Stimulated activated CD8-positive, alpha-beta memory T cell treated with anti-CD3 and anti-CD28 coated beads, Interleukin-2, amount 100 ng/mL, for 1 hour (primary cell): ENCODE measurements at regions not wholly inside any gene's neighbourhood (a gene's known extent, or its start where the extent isn't known, plus 50 kb on each side); places are given as distances from the start of the nearest gene placed in this dataset.

Source experiments
- DNase-seq, 2 donors: peaks; one replicate each; pipeline ENCODE4 v3.0.0-alpha.2; 2020; ENCODE audit warnings: low read depth in 2 of 2

- DNase-seq = no peak
Observed at GRCh38 chr10:20954519-20954918, 57.4 kb upstream of the NEBL start.

- DNase-seq = no peak
Observed at GRCh38 chr10:20953120-20953519, 56.0 kb upstream of the NEBL start.

DNA sequence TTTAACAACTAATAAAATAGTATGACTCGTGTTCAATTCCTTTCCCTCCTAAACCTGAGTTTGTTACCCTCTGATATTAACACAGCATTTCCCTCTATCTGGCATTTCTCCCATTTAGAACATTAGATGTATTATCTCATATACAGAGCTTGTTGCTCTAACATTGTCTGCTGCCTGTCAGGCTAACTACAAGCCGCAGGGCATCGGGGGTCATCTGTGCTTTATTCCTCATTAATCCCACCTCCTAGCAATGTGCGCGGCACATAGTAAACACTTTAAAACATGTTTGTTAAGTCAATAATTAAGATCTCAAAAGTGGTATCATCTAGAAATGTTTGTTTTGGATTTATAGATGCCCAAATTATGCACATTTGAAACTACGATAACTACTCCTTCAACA lies 52.9 kb upstream of the NEBL start:
- DNase-seq = no peak

GRCh38 chr10:20948686-20949327 lies 51.7 kb upstream of the NEBL start:
- DNase-seq = no peak
